ENCODE measurements at regions not wholly inside any gene's neighbourhood (a gene's known extent, or its start where the extent isn't known, plus 50 kb on each side); places are given as distances from the start of the nearest gene placed in this dataset.
A peak's percentile ranks its signal among the peaks of the same experiment; 100 is the strongest.

GRCh38 chr5:172588380-172588779, 52.7 kb upstream of the NEURL1B start:
- Histone ChIP-seq H3K27ac (ENCODE audit: low read length) (no peak overlapping the region), H3K4me3 (ENCODE audit: low read length in 2 of 2) (no peak overlapping the region), H3K27me3 (ENCODE audit: control insufficient read depth in 1 of 2, insufficient read depth in 2 of 2, low read length in 2 of 2) (no peaks in the 10 kb centered on the region), H3K4me1 (ENCODE audit: control insufficient read depth, insufficient read depth, low read length) (peaks cover 14% of the 10 kb centered on the region), H3K36me3 (ENCODE audit: control insufficient read depth in 2 of 2, insufficient read depth in 2 of 2, low read length in 2 of 2) (no peaks in the 10 kb centered on the region), H3K9ac (ENCODE audit: low read length in 2 of 2) (no peak overlapping the region), H3K9me3 (ENCODE audit: control insufficient read depth in 2 of 2, low read length in 2 of 2) (no peaks in the 10 kb centered on the region)

DNA sequence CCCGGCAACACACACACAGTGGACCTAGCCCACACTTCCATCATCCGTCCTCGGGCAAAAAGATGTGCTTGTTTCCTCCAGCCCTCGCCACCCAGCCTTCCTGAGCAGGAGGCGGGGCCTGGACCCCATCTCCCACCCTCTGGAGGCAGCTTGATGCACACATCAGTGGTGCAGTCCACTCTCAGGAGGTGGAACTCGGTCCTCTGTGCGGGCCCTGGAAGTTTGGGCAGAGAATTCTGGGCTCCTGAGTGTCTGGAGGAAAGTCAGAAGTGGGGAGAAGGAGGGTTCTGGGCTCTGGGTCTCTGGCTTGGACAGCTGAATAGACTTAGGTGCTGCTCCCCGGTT, 54.0 kb upstream of the NEURL1B start:
- Histone ChIP-seq H3K9me3 (ENCODE audit: control insufficient read depth in 2 of 2, low read length in 2 of 2) (no peaks in the 10 kb centered on the region), H3K9ac (ENCODE audit: low read length in 2 of 2) (no peak overlapping the region), H3K4me3 (ENCODE audit: low read length in 2 of 2) (no peak overlapping the region), H3K27ac (ENCODE audit: low read length) (no peak overlapping the region), H3K4me1 (ENCODE audit: control insufficient read depth, insufficient read depth, low read length) (peaks cover 20% of the 10 kb centered on the region), H3K36me3 (ENCODE audit: control insufficient read depth in 2 of 2, insufficient read depth in 2 of 2, low read length in 2 of 2) (no peaks in the 10 kb centered on the region), H3K27me3 (ENCODE audit: control insufficient read depth in 1 of 2, insufficient read depth in 2 of 2, low read length in 2 of 2) (no peaks in the 10 kb centered on the region)

GRCh38 chr5:172586125-172587060, 54.7 kb upstream of the NEURL1B start:
- no peaks in the 10 kb centered on the region for H3K9me3 ChIP-seq (ENCODE audit: control insufficient read depth in 2 of 2, low read length in 2 of 2)
- H3K36me3 ChIP-seq (ENCODE audit: control insufficient read depth in 2 of 2, insufficient read depth in 2 of 2, low read length in 2 of 2): no peaks in the 10 kb centered on the region
- peaks cover 22% of the 10 kb centered on the region for H3K4me1 ChIP-seq (ENCODE audit: control insufficient read depth, insufficient read depth, low read length)
- no peak overlapping the region for H3K27ac ChIP-seq (ENCODE audit: low read length)
- no peak overlapping the region for H3K4me3 ChIP-seq (ENCODE audit: low read length in 2 of 2)
- no peak overlapping the region for H3K9ac ChIP-seq (ENCODE audit: low read length in 2 of 2)
- H3K27me3 ChIP-seq (ENCODE audit: control insufficient read depth in 1 of 2, insufficient read depth in 2 of 2, low read length in 2 of 2): no peaks in the 10 kb centered on the region

- no peak overlapping the region for H3K9ac ChIP-seq (ENCODE audit: low read length in 2 of 2)
Observed at GRCh38 chr5:172585114-172585513, 55.9 kb upstream of the NEURL1B start.

DNA sequence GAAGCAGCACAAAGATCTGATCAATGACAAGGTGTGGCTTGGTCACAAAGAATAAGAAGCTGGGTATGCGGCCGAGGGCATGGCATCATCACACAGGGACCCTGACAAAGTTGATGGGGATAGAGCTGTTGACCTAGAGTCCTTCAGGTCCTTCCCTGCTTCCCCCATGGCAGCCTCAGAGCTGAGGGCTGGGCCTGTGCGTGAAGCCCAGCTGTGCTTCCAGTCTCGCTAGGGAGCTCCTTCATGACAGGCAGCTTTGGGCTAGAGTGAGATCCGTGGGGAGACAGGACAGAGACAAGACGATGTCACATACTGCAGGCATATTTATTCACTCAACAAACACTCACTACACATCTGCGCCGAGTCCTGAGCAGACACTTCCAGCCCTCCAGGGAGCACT, 56.4 kb upstream of the NEURL1B start:
- Histone ChIP-seq H3K27ac (ENCODE audit: low read length) (peak overlapping the region; percentile 49), H3K36me3 (ENCODE audit: control insufficient read depth in 2 of 2, insufficient read depth in 2 of 2, low read length in 2 of 2) (no peaks in the 10 kb centered on the region), H3K4me3 (ENCODE audit: low read length in 2 of 2) (no peak overlapping the region), H3K9me3 (ENCODE audit: control insufficient read depth in 2 of 2, low read length in 2 of 2) (no peaks in the 10 kb centered on the region), H3K4me1 (ENCODE audit: control insufficient read depth, insufficient read depth, low read length) (peaks cover 22% of the 10 kb centered on the region), H3K9ac (ENCODE audit: low read length in 2 of 2) (no peak overlapping the region), H3K27me3 (ENCODE audit: control insufficient read depth in 1 of 2, insufficient read depth in 2 of 2, low read length in 2 of 2) (no peaks in the 10 kb centered on the region)

More at GRCh38 chr5:172585114-172585513, 55.9 kb upstream of the NEURL1B start:
- H3K27ac ChIP-seq (ENCODE audit: low read length): peak overlapping the region; percentile 49
- H3K27me3 ChIP-seq (ENCODE audit: control insufficient read depth in 1 of 2, insufficient read depth in 2 of 2, low read length in 2 of 2): no peaks in the 10 kb centered on the region
- no peaks in the 10 kb centered on the region for H3K9me3 ChIP-seq (ENCODE audit: control insufficient read depth in 2 of 2, low read length in 2 of 2)
- H3K4me1 ChIP-seq (ENCODE audit: control insufficient read depth, insufficient read depth, low read length): peaks cover 22% of the 10 kb centered on the region
- H3K4me3 ChIP-seq (ENCODE audit: low read length in 2 of 2): no peak overlapping the region
- no peaks in the 10 kb centered on the region for H3K36me3 ChIP-seq (ENCODE audit: control insufficient read depth in 2 of 2, insufficient read depth in 2 of 2, low read length in 2 of 2)

- Histone ChIP-seq H3K9ac (ENCODE audit: low read length in 2 of 2) (no peak overlapping the region), H3K9me3 (ENCODE audit: control insufficient read depth in 2 of 2, low read length in 2 of 2) (no peaks in the 10 kb centered on the region), H3K36me3 (ENCODE audit: control insufficient read depth in 2 of 2, insufficient read depth in 2 of 2, low read length in 2 of 2) (no peaks in the 10 kb centered on the region), H3K4me1 (ENCODE audit: control insufficient read depth, insufficient read depth, low read length) (peaks cover 22% of the 10 kb centered on the region), H3K4me3 (ENCODE audit: low read length in 2 of 2) (no peak overlapping the region), H3K27me3 (ENCODE audit: control insufficient read depth in 1 of 2, insufficient read depth in 2 of 2, low read length in 2 of 2) (no peaks in the 10 kb centered on the region), H3K27ac (ENCODE audit: low read length) (peak overlapping the region; percentile 49)
Observed at GRCh38 chr5:172583931-172584511, 57.0 kb upstream of the NEURL1B start.

GRCh38 chr5:172582940-172583339, 58.1 kb upstream of the NEURL1B start:
- H3K9ac ChIP-seq (ENCODE audit: low read length in 2 of 2): no peak overlapping the region
- H3K36me3 ChIP-seq (ENCODE audit: control insufficient read depth in 2 of 2, insufficient read depth in 2 of 2, low read length in 2 of 2): no peaks in the 10 kb centered on the region
- H3K4me3 ChIP-seq (ENCODE audit: low read length in 2 of 2): no peak overlapping the region
- H3K4me1 ChIP-seq (ENCODE audit: control insufficient read depth, insufficient read depth, low read length): peaks cover 22% of the 10 kb centered on the region
- no peak overlapping the region for H3K27ac ChIP-seq (ENCODE audit: low read length)
- no peaks in the 10 kb centered on the region for H3K9me3 ChIP-seq (ENCODE audit: control insufficient read depth in 2 of 2, low read length in 2 of 2)
- H3K27me3 ChIP-seq (ENCODE audit: control insufficient read depth in 1 of 2, insufficient read depth in 2 of 2, low read length in 2 of 2): no peaks in the 10 kb centered on the region

- Histone ChIP-seq H3K9me3 (ENCODE audit: control insufficient read depth in 2 of 2, low read length in 2 of 2) (no peaks in the 10 kb centered on the region), H3K27me3 (ENCODE audit: control insufficient read depth in 1 of 2, insufficient read depth in 2 of 2, low read length in 2 of 2) (no peaks in the 10 kb centered on the region), H3K9ac (ENCODE audit: low read length in 2 of 2) (no peak overlapping the region), H3K36me3 (ENCODE audit: control insufficient read depth in 2 of 2, insufficient read depth in 2 of 2, low read length in 2 of 2) (no peaks in the 10 kb centered on the region), H3K4me1 (ENCODE audit: control insufficient read depth, insufficient read depth, low read length) (peaks cover 23% of the 10 kb centered on the region), H3K27ac (ENCODE audit: low read length) (no peak overlapping the region), H3K4me3 (ENCODE audit: low read length in 2 of 2) (no peak overlapping the region)
Observed at GRCh38 chr5:172581315-172581714, 59.7 kb upstream of the NEURL1B start.

GRCh38 chr5:172579403-172579990, 61.6 kb upstream of the NEURL1B start:
- Histone ChIP-seq H3K4me1 (ENCODE audit: control insufficient read depth, insufficient read depth, low read length) (peaks cover 27% of the 10 kb centered on the region), H3K9ac (ENCODE audit: low read length in 2 of 2) (no peak overlapping the region), H3K27ac (ENCODE audit: low read length) (no peak overlapping the region), H3K27me3 (ENCODE audit: control insufficient read depth in 1 of 2, insufficient read depth in 2 of 2, low read length in 2 of 2) (no peaks in the 10 kb centered on the region), H3K4me3 (ENCODE audit: low read length in 2 of 2) (no peak overlapping the region), H3K36me3 (ENCODE audit: control insufficient read depth in 2 of 2, insufficient read depth in 2 of 2, low read length in 2 of 2) (no peaks in the 10 kb centered on the region), H3K9me3 (ENCODE audit: control insufficient read depth in 2 of 2, low read length in 2 of 2) (no peaks in the 10 kb centered on the region)

- Histone ChIP-seq H3K4me3 (ENCODE audit: low read length in 2 of 2) (no peak overlapping the region), H3K9ac (ENCODE audit: low read length in 2 of 2) (no peak overlapping the region), H3K4me1 (ENCODE audit: control insufficient read depth, insufficient read depth, low read length) (peaks cover 15% of the 10 kb centered on the region), H3K9me3 (ENCODE audit: control insufficient read depth in 2 of 2, low read length in 2 of 2) (no peaks in the 10 kb centered on the region), H3K27ac (ENCODE audit: low read length) (no peak overlapping the region), H3K27me3 (ENCODE audit: control insufficient read depth in 1 of 2, insufficient read depth in 2 of 2, low read length in 2 of 2) (no peaks in the 10 kb centered on the region), H3K36me3 (ENCODE audit: control insufficient read depth in 2 of 2, insufficient read depth in 2 of 2, low read length in 2 of 2) (no peaks in the 10 kb centered on the region)
Observed at GRCh38 chr5:172577267-172577909, 63.7 kb upstream of the NEURL1B start.
